Activated CD8-positive, alpha-beta T cell treated with anti-CD3 and anti-CD28 coated beads, Interleukin-2, amount 10 ng/mL, durations not matched to agents 7 days and 5 days (primary cell): ENCODE measurements at regions not wholly inside any gene's neighbourhood (a gene's known extent, or its start where the extent isn't known, plus 50 kb on each side); places are given as distances from the start of the nearest gene placed in this dataset.

ENCODE experiments used
- ATAC-seq: fragments of 150-1000 bp; cut with Tn5 transposase; one replicate; pipeline ENCODE4 v1.10.0; 2021; ENCODE audit warnings: moderate library complexity
- CTCF ChIA-PET: fragments of 350-600 bp; sonication (Branson Sonifier 250); formaldehyde crosslinking; loops from one replicate; lab custom pipeline; 2021; ENCODE audit warnings: antibody characterized with exemption; lab: Charles Lee
- POLR2A ChIA-PET: fragments of 350-600 bp; sonication (Branson Sonifier 250); formaldehyde crosslinking; loops from one replicate; lab custom pipeline; 2021; ENCODE audit warnings: antibody characterized with exemption; lab: Charles Lee
- DNase-seq: peaks from one replicate; pipeline ENCODE4 v3.0.0-alpha.2; 2020
- H3K27ac Mint-ChIP-seq: one replicate; pipeline ENCODE4 v1.8.0; 2021; ENCODE audit warnings: mild to moderate bottlenecking, mixed read lengths
- H3K27me3 Mint-ChIP-seq: one replicate; pipeline ENCODE4 v1.8.0; 2021; ENCODE audit warnings: low read depth, mixed read lengths
- H3K36me3 Mint-ChIP-seq: one replicate; pipeline ENCODE4 v1.8.0; 2021; ENCODE audit warnings: low read depth, mixed read lengths
- H3K4me1 Mint-ChIP-seq: one replicate; pipeline ENCODE4 v1.8.0; 2021; ENCODE audit warnings: low read depth, mixed read lengths
- H3K4me3 Mint-ChIP-seq: one replicate; pipeline ENCODE4 v1.8.0; 2021; ENCODE audit warnings: mild to moderate bottlenecking, mixed read lengths
- H3K9me3 Mint-ChIP-seq: one replicate; pipeline ENCODE4 v1.8.0; 2022; ENCODE audit warnings: mixed read lengths; ENCODE audit not compliant: insufficient read depth

DNA sequence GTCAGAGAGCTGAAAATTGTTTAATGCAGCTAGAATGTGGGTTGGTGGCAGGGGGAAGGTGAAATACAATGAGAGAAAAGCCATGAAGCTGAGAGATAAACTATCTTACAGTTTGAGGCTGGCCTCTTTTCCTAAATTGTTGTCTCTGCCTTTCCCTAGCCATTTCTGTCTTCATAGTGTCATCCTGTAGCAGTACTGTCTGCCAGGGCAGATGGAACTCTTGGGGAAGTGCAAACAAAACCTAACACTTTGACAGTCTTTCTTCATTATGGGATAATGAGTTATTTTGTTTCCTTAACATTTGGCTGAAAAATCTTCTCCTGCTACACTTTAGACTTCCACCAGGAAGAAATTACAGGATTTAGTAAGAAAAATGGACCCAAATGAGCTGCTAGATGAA is 197.8 kb upstream of the ARX start:
- Mint-ChIP-seq H3K4me3 (no peak overlapping the region), H3K9me3 (no peaks in the 10 kb centered on the region), H3K36me3 (no peaks in the 10 kb centered on the region), H3K27ac (no peak overlapping the region), H3K4me1 (no peaks in the 10 kb centered on the region), H3K27me3 (no peaks in the 10 kb centered on the region)
- ATAC-seq = no peak
- DNase-seq = no peak
- ChIA-PET CTCF (no interaction called here), POLR2A (no interaction called here)

DNA sequence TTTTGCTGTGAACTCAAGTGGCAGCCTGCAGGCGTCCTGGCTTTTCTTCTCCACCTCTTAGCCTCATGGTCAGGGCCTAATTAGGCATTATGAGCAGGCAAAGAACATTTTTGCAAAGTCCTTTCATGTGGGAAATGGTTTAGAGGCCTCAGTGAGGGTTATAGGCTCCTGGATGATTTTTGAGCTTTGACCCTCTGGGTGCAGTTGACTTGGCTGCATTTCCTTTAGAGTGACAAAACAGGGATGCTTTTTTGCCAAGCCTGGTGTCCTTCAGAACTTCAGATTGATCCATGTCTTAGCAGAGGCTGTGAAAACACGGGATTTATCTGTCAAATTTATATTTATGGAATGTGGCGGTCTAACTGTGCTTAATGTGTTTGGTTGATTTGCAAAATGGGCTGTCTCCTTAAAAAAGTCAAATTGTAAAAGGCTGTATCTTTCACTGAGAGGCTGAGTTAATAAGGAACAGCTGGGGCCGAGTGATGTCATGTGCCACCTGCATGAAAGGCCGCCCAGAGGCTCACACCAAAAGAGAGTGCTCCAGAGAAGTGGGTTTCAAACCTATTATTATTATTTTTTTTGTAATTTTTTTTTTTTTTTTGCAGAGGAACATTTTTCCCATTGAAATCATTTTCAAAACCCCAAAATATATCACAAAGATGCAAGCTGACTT is 192.2 kb upstream of the ARX start:
- POLR2A ChIA-PET = no interaction called here
- Mint-ChIP-seq H3K27me3 (no peaks in the 10 kb centered on the region), H3K36me3 (no peaks in the 10 kb centered on the region), H3K27ac (no peak overlapping the region), H3K4me1 (no peaks in the 10 kb centered on the region), H3K4me3 (no peak overlapping the region), H3K9me3 (no peaks in the 10 kb centered on the region)
- CTCF ChIA-PET = no interaction called here
- ATAC-seq (no peak), DNase-seq (no peak)

DNA sequence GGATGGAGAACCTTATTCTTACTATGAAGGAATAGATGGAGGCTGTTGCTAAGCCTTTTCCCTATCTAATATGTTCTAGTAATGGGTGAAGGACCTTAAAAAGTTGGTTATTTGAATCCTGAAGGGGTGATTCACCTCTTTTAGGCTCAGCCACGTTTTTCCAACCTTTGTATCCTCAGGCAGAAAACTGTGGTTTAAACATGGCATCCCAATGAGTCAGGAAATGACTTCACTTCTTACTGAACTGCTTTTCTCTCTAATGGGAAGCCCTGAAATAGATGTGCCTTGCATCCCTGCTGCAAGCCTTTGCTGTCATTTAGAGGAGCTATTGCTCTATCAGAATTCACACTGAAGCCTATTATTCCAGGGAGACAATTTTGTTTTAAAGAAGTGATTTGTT is 191.0 kb upstream of the ARX start:
- H3K4me3 Mint-ChIP-seq = no peak overlapping the region
- no peak overlapping the region for H3K27ac Mint-ChIP-seq
- H3K36me3 Mint-ChIP-seq = no peaks in the 10 kb centered on the region
- ChIA-PET POLR2A (no interaction called here), CTCF (no interaction called here)
- H3K4me1 Mint-ChIP-seq = no peaks in the 10 kb centered on the region
- no peak for ATAC-seq
- no peak for DNase-seq
- H3K27me3 Mint-ChIP-seq = no peaks in the 10 kb centered on the region
- H3K9me3 Mint-ChIP-seq = no peaks in the 10 kb centered on the region

DNA sequence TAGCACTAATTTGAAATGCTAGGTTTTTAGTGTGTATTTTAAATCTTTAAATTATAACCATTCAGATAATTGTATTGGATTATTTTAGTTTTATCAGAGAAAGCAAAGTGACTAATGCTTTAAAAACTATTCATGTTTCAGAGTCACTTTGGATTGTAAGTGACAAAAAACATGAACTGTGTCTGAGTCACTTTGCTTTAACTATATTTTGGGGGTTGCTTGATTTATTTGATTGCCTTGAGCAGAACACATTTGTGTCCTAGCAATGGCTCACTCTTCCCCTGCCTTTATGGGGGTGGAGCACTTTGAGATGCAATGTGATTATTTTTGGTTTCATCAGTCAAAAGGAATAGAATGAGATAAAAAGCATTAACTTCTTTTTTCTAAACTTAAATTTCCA is 188.4 kb upstream of the ARX start:
- Mint-ChIP-seq H3K27ac (no peak overlapping the region), H3K9me3 (no peaks in the 10 kb centered on the region), H3K36me3 (no peaks in the 10 kb centered on the region), H3K27me3 (no peaks in the 10 kb centered on the region), H3K4me3 (no peak overlapping the region), H3K4me1 (no peaks in the 10 kb centered on the region)
- ChIA-PET CTCF (no interaction called here), POLR2A (no interaction called here)
- no peak for DNase-seq
- ATAC-seq = no peak

DNA sequence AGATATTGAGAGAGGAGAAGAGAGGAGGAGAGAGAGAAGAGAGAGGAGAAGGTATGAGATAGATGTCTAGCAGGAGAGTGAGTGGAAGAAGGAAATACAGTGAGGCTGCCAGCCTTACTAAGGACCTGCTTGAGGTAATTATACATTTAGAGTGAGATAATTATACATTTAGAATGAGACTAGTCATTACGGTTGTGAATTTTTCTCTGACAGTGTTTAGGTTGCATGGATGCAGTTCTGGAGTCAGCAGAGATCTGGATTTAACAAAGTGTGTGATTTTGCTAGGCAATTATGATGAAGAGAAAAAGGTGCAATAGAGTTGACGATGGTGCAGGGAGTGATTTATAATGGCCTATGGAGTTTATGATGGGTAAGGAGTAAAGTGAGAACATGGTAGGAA is 187.1 kb upstream of the ARX start:
- no peak for ATAC-seq
- Mint-ChIP-seq H3K9me3 (no peaks in the 10 kb centered on the region), H3K4me1 (no peaks in the 10 kb centered on the region), H3K36me3 (no peaks in the 10 kb centered on the region), H3K27me3 (no peaks in the 10 kb centered on the region), H3K27ac (no peak overlapping the region), H3K4me3 (no peak overlapping the region)
- ChIA-PET POLR2A (no interaction called here), CTCF (no interaction called here)
- no peak for DNase-seq

DNA sequence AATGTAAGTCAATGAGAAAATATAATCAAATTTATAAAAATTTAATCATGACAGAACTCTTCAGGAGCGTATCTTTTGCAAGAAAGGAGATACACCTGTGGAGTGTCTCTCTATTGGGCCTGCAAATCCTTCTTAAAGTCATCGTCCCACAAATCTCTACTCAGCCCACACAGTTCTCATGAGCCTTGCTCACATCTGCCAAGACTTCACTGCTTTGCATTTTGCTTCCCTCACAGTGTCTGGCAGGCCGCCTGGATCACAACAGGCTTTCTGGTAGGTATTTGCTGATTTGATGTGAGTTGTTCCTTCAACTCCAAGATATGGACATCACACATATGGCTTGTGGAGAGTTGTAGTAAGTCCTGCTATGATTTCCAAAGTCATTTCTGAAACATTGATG is 183.1 kb upstream of the ARX start:
- Mint-ChIP-seq H3K4me3 (no peak overlapping the region), H3K4me1 (no peaks in the 10 kb centered on the region), H3K27me3 (no peaks in the 10 kb centered on the region), H3K36me3 (no peaks in the 10 kb centered on the region), H3K9me3 (no peaks in the 10 kb centered on the region), H3K27ac (no peak overlapping the region)
- ChIA-PET CTCF (no interaction called here), POLR2A (no interaction called here)
- ATAC-seq (no peak), DNase-seq (no peak)

DNA sequence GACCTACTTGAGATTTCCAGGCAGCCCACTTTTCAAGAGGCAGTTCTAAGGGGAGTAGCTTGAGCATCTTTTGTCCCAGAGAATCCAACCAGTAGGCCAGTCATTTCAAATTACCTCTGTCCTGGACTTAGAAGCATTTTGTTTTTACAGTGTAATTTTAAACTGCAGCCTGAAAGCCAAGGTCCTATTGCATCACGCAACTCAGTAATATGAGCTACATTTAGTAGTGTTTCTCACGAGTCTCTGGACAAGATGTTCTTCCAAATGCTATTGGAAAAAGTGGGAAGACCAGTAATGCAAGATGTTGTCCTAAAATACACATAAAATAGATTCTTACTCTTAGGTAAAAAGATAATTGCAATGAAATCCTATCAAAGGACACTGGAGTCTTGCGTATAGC is 182.5 kb upstream of the ARX start:
- DNase-seq (no peak), ATAC-seq (no peak)
- H3K4me3 Mint-ChIP-seq = no peak overlapping the region
- H3K27ac Mint-ChIP-seq = no peak overlapping the region
- no peaks in the 10 kb centered on the region for H3K4me1 Mint-ChIP-seq
- H3K9me3 Mint-ChIP-seq = no peaks in the 10 kb centered on the region
- H3K27me3 Mint-ChIP-seq = no peaks in the 10 kb centered on the region
- POLR2A ChIA-PET = no interaction called here
- no peaks in the 10 kb centered on the region for H3K36me3 Mint-ChIP-seq
- CTCF ChIA-PET = no interaction called here

DNA sequence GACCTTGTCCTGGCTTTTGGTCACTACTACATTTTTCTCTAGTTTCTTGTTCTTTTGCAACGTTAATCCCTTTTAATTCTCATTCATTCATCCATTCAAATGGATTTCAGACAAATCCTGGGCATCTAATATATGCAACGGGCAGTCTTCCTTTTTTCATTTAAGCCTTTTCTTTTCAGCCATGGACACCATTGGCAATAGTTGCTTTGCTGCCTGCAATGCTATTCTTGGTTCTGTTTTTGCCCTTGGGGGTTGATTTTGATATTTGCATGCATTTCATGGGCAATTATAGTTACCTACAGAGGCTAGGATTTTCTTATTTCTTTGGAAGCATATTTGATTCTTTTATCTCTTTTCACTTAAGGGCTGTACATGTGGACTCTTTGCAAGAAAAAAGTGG is 180.5 kb upstream of the ARX start:
- Mint-ChIP-seq H3K4me1 (no peaks in the 10 kb centered on the region), H3K4me3 (no peak overlapping the region), H3K27me3 (no peaks in the 10 kb centered on the region), H3K36me3 (no peaks in the 10 kb centered on the region), H3K9me3 (no peaks in the 10 kb centered on the region), H3K27ac (no peak overlapping the region)
- no peak for ATAC-seq
- no peak for DNase-seq
- ChIA-PET POLR2A (no interaction called here), CTCF (no interaction called here)

DNA sequence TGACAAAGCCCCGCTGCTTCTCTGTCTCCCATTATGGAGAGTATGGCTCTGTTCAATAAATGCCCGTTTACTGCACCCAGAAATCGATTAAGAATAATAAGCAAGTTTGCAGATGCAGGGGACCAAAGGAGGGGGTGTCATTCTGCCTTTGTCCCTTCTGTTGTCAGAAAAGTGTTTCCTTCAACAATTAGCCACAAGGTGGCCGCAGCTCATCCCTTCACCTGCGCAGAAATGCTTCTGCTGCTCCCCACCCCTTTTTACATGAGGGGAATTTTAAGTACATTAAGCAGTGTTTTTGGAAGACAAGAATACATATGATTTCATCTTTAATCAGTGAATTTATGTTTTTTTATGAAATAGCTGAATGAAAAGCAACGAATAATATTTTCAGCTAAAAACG is 175.6 kb upstream of the ARX start:
- Mint-ChIP-seq H3K4me1 (no peaks in the 10 kb centered on the region), H3K9me3 (no peaks in the 10 kb centered on the region), H3K27me3 (no peaks in the 10 kb centered on the region), H3K4me3 (no peak overlapping the region), H3K36me3 (no peaks in the 10 kb centered on the region), H3K27ac (no peak overlapping the region)
- no peak for DNase-seq
- POLR2A ChIA-PET = no interaction called here
- CTCF ChIA-PET = no interaction called here
- ATAC-seq = no peak

DNA sequence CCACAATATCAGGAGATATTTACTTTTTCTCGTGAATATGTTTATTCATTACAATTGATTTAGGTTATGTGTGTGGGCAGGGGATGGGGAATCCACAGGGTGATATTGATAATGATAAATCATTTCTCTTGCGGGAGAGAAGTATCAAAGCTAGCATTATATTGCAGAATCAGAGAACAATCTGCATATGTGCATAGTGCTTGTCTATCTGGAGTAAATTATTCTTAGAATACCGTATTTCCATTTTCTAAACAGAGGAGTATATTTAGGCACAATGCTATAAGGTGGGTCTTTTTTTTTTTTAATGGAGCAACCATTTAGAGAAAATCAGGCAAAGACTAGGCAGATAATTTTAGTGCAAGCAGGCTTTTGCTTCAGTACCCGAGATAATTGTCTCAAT is 166.0 kb upstream of the ARX start:
- no peaks in the 10 kb centered on the region for H3K9me3 Mint-ChIP-seq
- H3K27me3 Mint-ChIP-seq = peaks cover 5% of the 10 kb centered on the region
- no peak for ATAC-seq
- ChIA-PET CTCF (no interaction called here), POLR2A (no interaction called here)
- H3K4me3 Mint-ChIP-seq = no peak overlapping the region
- DNase-seq = no peak
- no peak overlapping the region for H3K27ac Mint-ChIP-seq
- no peaks in the 10 kb centered on the region for H3K4me1 Mint-ChIP-seq
- no peaks in the 10 kb centered on the region for H3K36me3 Mint-ChIP-seq

DNA sequence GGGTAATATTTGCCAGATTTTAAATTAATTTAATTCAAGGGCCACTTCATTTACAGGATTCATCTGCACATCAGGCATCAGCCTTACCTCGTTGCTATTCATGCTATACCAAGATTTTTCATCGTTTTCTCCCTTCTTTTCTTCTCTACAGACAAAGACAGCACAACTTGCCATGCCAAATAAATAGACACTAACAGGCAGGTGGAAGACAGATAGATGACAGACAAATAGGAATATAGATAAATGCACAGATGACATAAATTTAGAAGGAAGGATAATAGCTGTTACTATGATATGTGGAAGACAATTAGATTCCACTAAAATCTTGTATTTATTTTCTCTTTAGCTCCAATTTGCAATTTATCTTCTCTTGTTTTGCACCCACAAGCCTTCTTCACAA is 164.5 kb upstream of the ARX start:
- no peak for DNase-seq
- ChIA-PET CTCF (no interaction called here), POLR2A (no interaction called here)
- no peak overlapping the region for H3K27ac Mint-ChIP-seq
- H3K36me3 Mint-ChIP-seq = no peaks in the 10 kb centered on the region
- no peak for ATAC-seq
- H3K4me3 Mint-ChIP-seq = no peak overlapping the region
- no peaks in the 10 kb centered on the region for H3K9me3 Mint-ChIP-seq
- peaks cover 5% of the 10 kb centered on the region for H3K27me3 Mint-ChIP-seq
- H3K4me1 Mint-ChIP-seq = no peaks in the 10 kb centered on the region

DNA sequence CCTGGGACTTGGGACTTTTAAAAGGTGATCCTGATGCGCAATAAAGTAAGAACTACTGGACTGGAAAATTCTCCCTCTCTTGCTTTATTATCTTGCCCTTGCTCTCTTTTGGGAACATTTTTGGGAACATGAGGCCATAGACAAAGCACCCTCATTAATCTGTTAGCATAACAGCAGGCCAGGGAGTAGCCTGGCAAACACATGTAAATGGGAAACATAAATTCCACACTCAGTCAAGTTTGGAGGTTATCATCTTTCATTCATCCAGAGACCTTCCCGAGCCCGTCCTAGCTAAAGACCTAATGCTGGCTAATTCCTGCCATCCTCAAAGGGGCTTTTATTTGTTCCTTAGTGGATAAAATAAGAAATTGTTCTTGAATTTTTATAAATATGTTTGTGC is 162.8 kb upstream of the ARX start:
- Mint-ChIP-seq H3K4me1 (no peaks in the 10 kb centered on the region), H3K4me3 (no peak overlapping the region), H3K36me3 (no peaks in the 10 kb centered on the region), H3K27me3 (peaks cover 5% of the 10 kb centered on the region), H3K27ac (no peak overlapping the region), H3K9me3 (no peaks in the 10 kb centered on the region)
- ATAC-seq = no peak
- DNase-seq = no peak
- ChIA-PET POLR2A (no interaction called here), CTCF (no interaction called here)

DNA sequence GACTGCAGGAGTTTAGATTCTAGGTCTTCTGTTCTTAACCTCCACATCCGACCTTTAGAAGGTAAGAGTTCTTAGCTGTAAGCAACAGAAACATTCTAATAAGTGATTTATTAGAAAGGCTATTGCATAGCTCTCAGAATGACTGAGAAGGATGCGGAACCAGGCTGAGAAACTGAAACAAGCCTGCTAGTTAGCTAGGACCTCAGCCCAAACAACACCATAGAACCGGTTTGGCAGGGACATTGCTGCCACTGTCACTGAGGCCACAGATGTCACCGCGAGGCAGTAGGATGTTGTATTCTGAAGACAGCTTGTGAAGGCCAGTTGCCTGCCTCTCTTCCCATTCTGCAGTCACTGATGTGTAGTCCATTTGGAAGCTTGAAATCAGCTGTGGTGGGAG is 160.0 kb upstream of the ARX start:
- no peak for ATAC-seq
- CTCF ChIA-PET = no interaction called here

More for the DNA sequence above, 160.0 kb upstream of the ARX start:
- Mint-ChIP-seq H3K4me3 (no peak overlapping the region), H3K9me3 (no peaks in the 10 kb centered on the region), H3K4me1 (no peaks in the 10 kb centered on the region), H3K27ac (no peak overlapping the region), H3K36me3 (no peaks in the 10 kb centered on the region), H3K27me3 (peaks cover 5% of the 10 kb centered on the region)
- DNase-seq = no peak
- POLR2A ChIA-PET = no interaction called here
